Adrenal gland (tissue), 9 donors: ENCODE measurements at regions not wholly inside any gene's neighbourhood (a gene's known extent, or its start where the extent isn't known, plus 50 kb on each side); places are given as distances from the start of the nearest gene placed in this dataset.

Experiments
- DNase-seq, 7 donors: peaks; one replicate each; pipeline ENCODE4 v3.0.0-alpha.2; 2019 to 2020
- H3K27ac ChIP-seq, 5 donors: fragments of 200-600 bp; sonication (generic) in 4 of 5; 1 replicate in 3 of 5; 2 replicates in 2 of 5; pipeline versions ENCODE4 v1.5.1 to v1.8.0; 2016 to 2020; ENCODE audit warnings: mild to moderate bottlenecking in 1 of 5
- H3K27me3 ChIP-seq: fragments of 200-600 bp; 2 replicates; pipeline ENCODE4 v1.8.0; 2021
- H3K36me3 ChIP-seq, 2 donors: fragments of 200-600 bp; replicated peaks in 1 of 2; 1 replicate in 1 of 2; 2 replicates in 1 of 2; pipeline versions ENCODE4 v1.5.1 to v1.8.0; 2018 to 2022
- H3K4me1 ChIP-seq, 2 donors: fragments of 200-600 bp; replicated peaks in 1 of 2; 1 replicate in 1 of 2; 2 replicates in 1 of 2; pipeline versions ENCODE4 v1.5.1 to v1.8.0; 2018 to 2021
- H3K4me3 ChIP-seq, 4 donors: fragments of 200-600 bp; sonication (generic) in 3 of 4; one replicate each; pipeline ENCODE4 v1.5.1; 2016 to 2018
- H3K9me3 ChIP-seq, 3 donors: fragments of 200-600 bp; sonication (generic) in 1 of 3; replicated peaks in 1 of 3; 1 replicate in 2 of 3; 2 replicates in 1 of 3; pipeline versions ENCODE4 v1.5.1 to v1.8.0; 2016 to 2021
- POLR2A ChIP-seq, 2 donors: fragments of 450-650 bp; IDR thresholded peaks; one replicate each; pipeline ENCODE4 v1.6.1; 2017; ENCODE audit warnings: antibody characterized with exemption in 2 of 2, mild to moderate bottlenecking in 2 of 2, moderate library complexity in 1 of 2
- WGBS, 4 donors: extraction: QIAGEN DNeasy Blood & Tissue Kit in 2 of 4; methylation state at CpG; one replicate each; pipeline versions ENCODE4 v1.1.5 to v1.1.7; 2013 to 2017; 5-methylcytosine and 5-hydroxymethylcytosine counted together
- intact Hi-C, 2 donors: fragments of 100-400 bp; cut with DNase I; formaldehyde crosslinking; loops; one replicate each; pipeline versions ENCODE4 v1.14.1 to v1.15.0; 2022 to 2023
- TF ChIP-seq, protein P1 (sequence below), 6 experiments: fragments of 450-650 bp in 4 of 6; fragments of 200-600 bp in 2 of 6; sonication (generic) in 1 of 6; IDR thresholded peaks; 1 replicate in 5 of 6; 2 replicates in 1 of 6; pipeline versions ENCODE4 v1.5.1 to v1.8.0; 2016 to 2021; ENCODE audit warnings: antibody characterized with exemption in 6 of 6, mild to moderate bottlenecking in 2 of 6, moderate library complexity in 1 of 6
- donor health status: healthy with polysubstance abuse.
- donor health status: Bipolar disorder and iron deficiency.
- donor health status: DM: yes; HTN: yes; CAD: no.
- donor health status: DM: no; HTN: no; CAD: no.
- donor health status: DM: no; HTN: no; CAD: no.

DNA sequence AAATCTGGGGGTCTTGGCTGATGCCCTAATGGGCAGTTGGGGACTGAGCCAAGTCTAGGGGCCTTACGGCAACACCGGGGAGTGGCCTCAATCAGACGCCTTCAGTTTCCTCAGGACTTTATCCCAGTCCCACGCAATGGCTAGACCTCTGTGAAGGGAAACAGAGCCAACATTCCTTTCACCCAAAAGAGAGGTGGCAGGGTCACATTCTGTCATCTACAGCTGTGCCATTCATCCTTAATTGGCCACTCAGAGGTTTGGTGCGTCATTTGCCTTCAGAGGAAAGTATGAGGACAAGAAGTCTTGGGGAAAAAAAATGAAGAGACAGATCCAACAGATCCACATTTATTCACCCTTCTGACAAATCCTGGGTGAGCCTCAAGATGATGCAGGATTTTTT, 166.9 kb upstream of the AVPR1A start:
- Histone ChIP-seq H3K27me3 (no peaks in the 10 kb centered on the region), H3K27ac (no peak overlapping the region), H3K36me3 (no peaks in the 10 kb centered on the region), H3K9me3 (no peaks in the 10 kb centered on the region), H3K4me3 (no peak overlapping the region), H3K4me1 (no peaks in the 10 kb centered on the region)
- intact Hi-C loops, result no loop called here
- DNase-seq, result no peak
- TF ChIP-seq, protein P1, sequence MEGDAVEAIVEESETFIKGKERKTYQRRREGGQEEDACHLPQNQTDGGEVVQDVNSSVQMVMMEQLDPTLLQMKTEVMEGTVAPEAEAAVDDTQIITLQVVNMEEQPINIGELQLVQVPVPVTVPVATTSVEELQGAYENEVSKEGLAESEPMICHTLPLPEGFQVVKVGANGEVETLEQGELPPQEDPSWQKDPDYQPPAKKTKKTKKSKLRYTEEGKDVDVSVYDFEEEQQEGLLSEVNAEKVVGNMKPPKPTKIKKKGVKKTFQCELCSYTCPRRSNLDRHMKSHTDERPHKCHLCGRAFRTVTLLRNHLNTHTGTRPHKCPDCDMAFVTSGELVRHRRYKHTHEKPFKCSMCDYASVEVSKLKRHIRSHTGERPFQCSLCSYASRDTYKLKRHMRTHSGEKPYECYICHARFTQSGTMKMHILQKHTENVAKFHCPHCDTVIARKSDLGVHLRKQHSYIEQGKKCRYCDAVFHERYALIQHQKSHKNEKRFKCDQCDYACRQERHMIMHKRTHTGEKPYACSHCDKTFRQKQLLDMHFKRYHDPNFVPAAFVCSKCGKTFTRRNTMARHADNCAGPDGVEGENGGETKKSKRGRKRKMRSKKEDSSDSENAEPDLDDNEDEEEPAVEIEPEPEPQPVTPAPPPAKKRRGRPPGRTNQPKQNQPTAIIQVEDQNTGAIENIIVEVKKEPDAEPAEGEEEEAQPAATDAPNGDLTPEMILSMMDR (IDR thresholded peaks at IDR 0.05), result no peak
- TF ChIP-seq POLR2A (IDR thresholded peaks at IDR 0.05), result no peak
- 86 to 89% (median 88%) methylated on average over 5 of the region's 5 CpGs for WGBS, 4 donors

DNA sequence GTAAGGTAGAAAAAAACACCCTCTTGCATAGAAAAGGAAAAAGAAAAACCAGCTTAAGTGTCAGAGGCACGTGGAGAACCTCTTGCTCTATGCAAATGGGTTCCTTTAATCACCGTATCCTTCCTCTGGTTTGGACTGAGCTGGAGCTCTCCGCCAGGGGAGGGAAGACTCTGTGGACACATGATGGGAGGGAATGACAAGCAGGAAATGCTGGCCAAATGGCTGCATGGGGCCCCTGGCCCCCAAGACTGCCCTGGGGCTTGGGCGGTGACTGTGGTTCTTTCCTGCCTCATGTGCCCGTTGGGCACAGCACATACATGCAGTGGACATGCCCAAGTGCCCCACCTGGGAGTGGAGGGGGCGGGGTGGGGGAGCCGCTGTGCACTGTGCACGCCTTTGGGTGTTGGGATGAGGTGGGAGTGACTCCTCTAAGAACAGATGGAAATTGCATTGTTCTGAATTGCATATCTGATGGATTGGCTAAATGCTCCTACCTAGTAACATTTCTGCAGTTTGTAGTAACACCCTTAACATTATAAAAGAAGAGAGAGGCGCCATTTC, 166.4 kb upstream of the AVPR1A start:
- H3K27me3 ChIP-seq, result no peaks in the 10 kb centered on the region
- no peaks in the 10 kb centered on the region for H3K9me3 ChIP-seq
- DNase-seq, result no peak
- H3K4me3 ChIP-seq, result no peak overlapping the region
- H3K36me3 ChIP-seq, result no peaks in the 10 kb centered on the region
- TF ChIP-seq, protein P1 (IDR thresholded peaks at IDR 0.05), result no peak
- no peak for TF ChIP-seq POLR2A (IDR thresholded peaks at IDR 0.05)
- WGBS, 4 donors, result 73 to 81% (median 80%) methylated on average over 7 to 9 of the region's 9 CpGs
- no peaks in the 10 kb centered on the region for H3K4me1 ChIP-seq
- H3K27ac ChIP-seq, result no peak overlapping the region
- intact Hi-C loops, result no loop called here

- Histone ChIP-seq H3K9me3 (no peaks in the 10 kb centered on the region), H3K4me3 (no peak overlapping the region), H3K4me1 (no peaks in the 10 kb centered on the region), H3K27ac (no peak overlapping the region), H3K27me3 (no peaks in the 10 kb centered on the region), H3K36me3 (no peaks in the 10 kb centered on the region)
- TF ChIP-seq, protein P1 (IDR thresholded peaks at IDR 0.05), result no peak
- no peak for TF ChIP-seq POLR2A (IDR thresholded peaks at IDR 0.05)
- intact Hi-C loops, result no loop called here
- WGBS, 4 donors, result 65 to 93% (median 82%) methylated on average over 3 of the region's 3 CpGs; no CpG with 5 or more reads in 1 of the 4 donors
- DNase-seq, result no peak
These were observed 162.1 kb upstream of the AVPR1A start for GRCh38 chr12:63313139-63313538.

DNA sequence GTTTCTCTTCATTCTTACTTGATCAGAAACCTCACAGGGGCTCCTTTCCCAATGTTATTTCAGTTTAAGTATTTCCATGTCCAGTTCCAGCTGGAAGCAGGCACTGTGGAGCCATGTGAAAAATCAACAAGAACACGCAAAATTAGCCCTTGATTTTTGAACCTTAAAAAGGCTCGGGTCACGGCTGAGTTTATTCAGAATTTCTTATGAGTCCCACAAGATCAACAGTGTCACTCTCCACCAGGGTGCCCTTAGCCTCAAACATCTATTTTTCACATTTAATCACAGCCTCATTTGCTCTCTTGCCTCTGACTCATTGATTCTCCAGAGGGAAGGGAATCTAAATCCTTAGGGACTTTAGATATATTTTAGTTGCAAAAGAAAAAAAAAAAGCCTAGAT, 157.7 kb upstream of the AVPR1A start:
- no peaks in the 10 kb centered on the region for H3K4me1 ChIP-seq

More for the DNA sequence above, 157.7 kb upstream of the AVPR1A start:
- 36 to 42% (median 39%) methylated on average over 3 of the region's 3 CpGs for WGBS, 4 donors
- H3K4me3 ChIP-seq, result no peak overlapping the region
- no peaks in the 10 kb centered on the region for H3K27me3 ChIP-seq
- intact Hi-C loops, result no loop called here
- no peaks in the 10 kb centered on the region for H3K9me3 ChIP-seq
- no peaks in the 10 kb centered on the region for H3K36me3 ChIP-seq
- TF ChIP-seq POLR2A (IDR thresholded peaks at IDR 0.05), result no peak
- TF ChIP-seq, protein P1 (IDR thresholded peaks at IDR 0.05), result no peak
- no peak for DNase-seq
- H3K27ac ChIP-seq, result no peak overlapping the region
